CD4-positive, alpha-beta T cell treated with Interleukin-10 for 1 hour (primary cell): ENCODE measurements at regions not wholly inside any gene's neighbourhood (a gene's known extent, or its start where the extent isn't known, plus 50 kb on each side); places are given as distances from the start of the nearest gene placed in this dataset.
"Not testable (repeated sequence)": the region's sequence is repeated elsewhere in the genome, so short reads cannot be mapped to it uniquely, and the experiment has no call there.

Experiments
- DNase-seq: peaks from one replicate; pipeline ENCODE4 v3.0.0-alpha.2; 2020

GRCh38 chr7:54898659-54899340 is 120.0 kb upstream of the EGFR start:
- no peak for DNase-seq

- DNase-seq, result no peak
Observed at GRCh38 chr7:54901840-54902239, 117.0 kb upstream of the EGFR start.

- DNase-seq, result no peak
Observed at GRCh38 chr7:54904130-54904529, 114.7 kb upstream of the EGFR start.

DNA sequence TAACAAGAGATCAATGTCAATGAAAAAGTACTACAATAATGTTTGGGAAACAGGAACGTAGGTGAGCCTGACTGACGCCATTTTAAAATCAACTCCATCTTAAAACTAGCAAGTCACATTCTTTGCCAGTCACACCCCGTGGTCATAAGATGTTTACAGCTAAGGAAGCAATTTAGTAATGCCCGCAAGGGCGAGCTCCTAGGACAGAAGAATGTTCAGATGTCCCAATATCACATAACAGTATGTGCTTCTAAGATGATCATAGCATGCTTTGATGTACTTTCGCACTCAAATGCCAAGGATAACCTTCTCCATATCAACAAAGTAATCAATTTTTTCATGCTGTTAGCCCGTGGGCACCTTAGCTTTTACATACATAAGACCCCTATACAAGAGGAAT is 113.8 kb upstream of the EGFR start:
- no peak for DNase-seq

DNA sequence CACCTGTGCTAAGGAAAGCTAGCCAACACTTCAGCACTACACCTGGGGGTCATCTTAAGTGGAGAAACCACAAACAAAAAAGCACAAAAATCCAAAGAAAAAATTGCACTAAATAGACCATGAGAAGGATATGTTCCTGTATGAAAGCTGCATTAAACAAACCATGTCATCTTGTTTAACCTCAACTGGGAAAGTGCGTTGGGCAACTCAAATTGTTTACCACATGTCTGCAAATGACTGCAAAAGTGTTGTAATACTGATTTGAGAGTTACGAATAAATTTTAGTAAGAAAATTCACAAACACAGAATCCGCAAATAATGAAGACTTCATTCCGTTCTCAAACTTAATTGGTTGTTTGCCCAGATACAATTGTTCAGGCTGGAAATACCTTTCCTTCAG is 111.9 kb upstream of the EGFR start:
- no peak for DNase-seq

GRCh38 chr7:54907981-54908380 is 110.8 kb upstream of the EGFR start:
- no peak for DNase-seq

DNA sequence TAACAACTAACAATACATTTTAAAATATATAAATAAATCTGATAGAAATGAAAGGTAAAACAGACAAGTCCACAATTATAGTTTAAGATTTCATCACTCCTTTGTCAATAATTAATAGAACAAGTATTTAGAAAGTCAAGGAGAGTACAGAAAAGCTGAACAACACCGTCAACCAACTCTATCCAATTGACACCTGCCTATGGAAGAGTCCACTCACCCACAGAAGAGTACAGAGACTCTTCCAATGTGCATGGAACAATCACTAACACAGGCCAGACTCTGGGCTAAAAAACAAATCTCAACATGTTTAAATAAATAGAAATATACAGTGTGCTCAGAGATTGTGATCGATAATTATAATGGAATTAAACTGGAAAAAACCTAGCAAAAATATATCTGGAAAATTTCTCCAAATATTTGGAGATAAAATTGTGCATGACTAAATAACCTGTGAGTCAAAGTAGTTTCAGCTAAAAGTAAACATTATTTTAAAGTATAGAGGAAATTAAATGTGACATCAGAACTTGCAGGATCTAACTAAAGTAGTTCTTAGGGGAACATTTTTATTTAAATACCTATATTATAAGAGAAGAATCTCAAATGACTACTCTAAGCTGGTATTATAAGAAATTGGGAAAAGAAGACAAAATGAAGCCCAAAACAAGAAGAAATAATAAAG is 109.9 kb upstream of the EGFR start:
- no peak for DNase-seq

DNA sequence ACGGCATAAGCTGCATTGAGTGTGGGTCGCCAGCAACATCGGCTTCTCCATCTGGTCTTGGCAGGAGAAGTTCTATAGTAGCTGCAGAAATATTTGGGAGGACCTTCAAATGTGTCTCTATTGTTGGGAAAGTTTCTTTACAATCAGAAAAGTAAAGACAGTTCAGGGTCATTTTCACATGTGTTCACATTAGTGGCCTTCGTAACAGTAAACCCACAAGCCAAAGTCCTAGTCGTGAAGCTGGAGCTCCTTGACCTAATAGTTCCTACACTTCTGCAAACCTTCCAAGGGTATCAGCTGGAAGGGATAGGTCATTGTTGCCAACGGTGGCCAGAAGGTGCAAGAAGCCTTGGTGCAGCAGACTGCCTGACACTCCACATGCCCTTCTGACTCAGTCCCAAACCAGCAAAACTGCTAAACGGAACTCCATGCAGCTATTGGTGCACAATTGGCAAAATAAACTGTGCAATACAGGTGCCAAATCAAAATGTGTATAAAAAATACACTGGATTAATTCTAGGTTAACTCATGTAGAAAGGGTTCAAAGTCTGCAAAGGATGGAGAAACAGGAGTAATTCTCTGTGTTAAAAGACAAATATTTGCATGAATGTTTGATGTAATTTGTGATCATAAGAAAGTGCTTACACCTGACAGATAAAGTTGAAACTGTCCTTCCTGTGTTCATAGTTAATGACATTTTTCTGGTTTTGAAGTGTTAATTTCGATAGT is 102.8 kb upstream of the EGFR start:
- no peak for DNase-seq

DNA sequence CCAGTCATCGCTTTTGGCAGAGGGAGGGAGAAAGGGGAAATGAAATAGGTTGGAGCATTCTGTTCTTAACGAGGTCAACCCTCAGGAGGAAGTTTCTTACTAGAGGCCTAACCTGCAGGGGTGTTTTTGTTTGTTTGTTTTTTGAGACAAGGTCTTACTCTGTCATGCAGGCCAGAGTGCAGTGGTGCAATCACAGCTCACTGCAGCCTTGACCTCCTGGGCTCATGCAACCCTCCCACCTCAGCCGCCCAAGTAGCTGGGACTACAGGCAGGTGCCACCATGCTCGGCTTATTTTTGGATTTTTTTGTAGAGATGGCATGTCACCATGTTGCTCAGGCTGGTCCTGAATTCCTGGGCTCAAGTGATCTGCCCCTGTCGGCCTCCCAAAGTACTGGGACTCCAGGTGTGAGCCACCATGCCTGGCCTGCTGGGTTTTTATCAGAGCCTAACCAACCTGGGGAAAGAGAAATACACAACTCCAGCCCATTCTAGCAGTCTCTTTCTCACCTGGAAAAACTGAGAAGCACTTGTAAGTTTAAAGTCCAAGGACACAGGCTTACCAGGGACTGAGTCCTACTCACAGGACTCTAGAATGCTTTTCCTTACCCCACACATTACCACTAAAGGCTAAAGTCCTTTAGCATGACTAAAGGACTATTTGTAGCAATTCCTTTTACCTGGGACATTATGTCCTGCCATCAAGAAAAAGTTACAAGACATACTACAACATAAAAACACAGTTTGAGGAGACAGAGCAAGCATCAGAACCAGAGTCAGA is 101.0 kb upstream of the EGFR start:
- DNase-seq, result no peak

DNA sequence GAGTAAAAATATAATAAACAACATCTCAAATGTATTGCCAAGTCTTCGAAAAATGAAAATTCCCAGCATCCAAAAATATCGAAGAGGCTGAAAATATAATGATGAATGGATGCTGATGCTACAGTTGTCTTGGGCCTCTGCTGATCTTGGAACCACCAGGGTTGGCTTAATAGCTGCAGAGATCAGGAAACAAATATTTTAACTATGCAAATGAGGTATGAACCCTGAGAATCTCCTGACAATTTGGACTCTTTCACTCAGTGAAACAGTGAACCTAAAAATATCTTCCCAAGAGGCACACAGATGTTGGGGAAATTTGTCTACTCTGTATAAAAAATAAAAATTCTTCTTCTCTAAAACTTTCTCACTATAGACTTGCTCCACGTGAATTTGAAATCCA is 97.7 kb upstream of the EGFR start:
- DNase-seq, result no peak

- DNase-seq, result no peak
Observed at GRCh38 chr7:54931532-54931931, 87.3 kb upstream of the EGFR start.

- DNase-seq, result no peak
Observed at GRCh38 chr7:54932818-54933543, 85.8 kb upstream of the EGFR start.

- no peak for DNase-seq
Observed at GRCh38 chr7:54933643-54934042, 85.2 kb upstream of the EGFR start.

GRCh38 chr7:54940748-54941147 is 78.1 kb upstream of the EGFR start:
- DNase-seq, result no peak

DNA sequence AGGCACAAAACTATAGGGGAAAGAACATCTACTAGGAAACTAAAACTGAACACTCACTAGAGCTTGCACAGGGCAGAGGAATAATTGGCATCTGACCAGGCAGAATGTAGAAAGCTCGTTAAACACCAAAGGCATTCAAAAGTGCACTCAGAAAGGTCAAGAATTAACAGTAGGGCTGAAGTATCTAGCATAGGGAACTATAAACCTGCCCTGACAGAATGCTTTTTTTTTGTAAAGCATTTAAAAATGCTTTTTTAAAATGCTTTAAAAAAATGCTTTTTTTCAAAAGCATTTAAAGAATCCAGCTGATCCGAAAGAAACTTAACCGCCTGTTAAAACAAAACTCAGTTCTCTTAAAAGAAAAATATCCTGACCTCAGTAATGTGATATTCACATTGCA is 74.6 kb upstream of the EGFR start:
- no peak for DNase-seq

DNA sequence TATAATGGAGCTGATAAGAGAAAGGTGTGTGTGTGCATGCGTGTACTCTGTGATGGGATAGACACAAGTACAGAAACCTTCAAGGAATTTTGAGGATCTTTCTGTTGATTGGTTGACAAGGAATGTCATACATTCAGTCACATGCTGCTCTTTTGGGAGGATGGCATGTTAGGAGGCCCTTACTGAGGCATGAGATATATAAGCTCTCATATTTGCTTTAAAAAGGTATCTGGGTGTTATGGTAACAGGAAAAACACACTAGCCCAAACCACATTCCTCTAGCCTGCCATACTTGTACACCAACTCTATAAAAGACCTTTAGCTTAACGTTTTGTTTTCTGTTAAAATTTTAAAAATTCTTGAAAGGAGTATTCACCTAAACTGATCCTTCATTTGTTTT is 72.5 kb upstream of the EGFR start:
- no peak for DNase-seq

DNA sequence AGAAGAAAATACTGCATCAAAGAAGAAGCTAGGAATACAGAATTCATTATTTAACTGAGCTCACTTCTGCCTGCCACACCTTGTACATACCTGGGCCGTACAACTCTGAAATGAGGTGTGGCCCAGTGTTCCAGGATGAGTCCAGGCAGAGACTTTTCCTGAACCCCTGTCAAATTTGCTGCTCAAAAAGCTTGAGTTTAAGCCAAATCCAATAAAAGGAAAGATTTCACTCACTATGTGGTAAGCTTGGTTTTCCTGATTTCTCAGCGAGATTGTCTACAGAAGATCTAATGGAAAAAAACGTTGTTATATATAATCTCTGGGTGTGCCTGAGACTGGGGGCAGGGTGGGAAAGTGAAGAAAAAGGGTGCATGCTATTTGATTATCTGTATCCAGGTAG is 72.1 kb upstream of the EGFR start:
- DNase-seq, result no peak

GRCh38 chr7:54947266-54947665 is 71.6 kb upstream of the EGFR start:
- no peak for DNase-seq

DNA sequence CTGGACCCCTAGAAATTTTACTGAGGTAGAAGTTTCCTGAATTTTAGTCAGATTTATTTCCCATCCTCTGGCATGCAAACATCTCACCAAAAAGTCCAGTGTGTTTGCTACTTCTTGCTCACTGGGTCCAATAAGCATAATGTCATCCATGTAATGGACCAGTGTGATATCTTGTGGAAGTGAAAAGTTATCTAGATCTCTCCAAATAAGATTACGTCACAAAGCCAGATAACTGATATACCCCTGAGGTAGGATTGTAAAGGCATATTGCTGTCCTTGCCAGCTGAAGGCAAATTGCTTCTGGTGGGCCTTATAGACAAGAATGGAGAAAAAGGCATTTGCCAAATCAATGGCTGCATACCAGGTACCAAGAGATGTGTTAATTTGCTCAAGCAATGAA is 69.3 kb upstream of the EGFR start:
- not testable (repeated sequence) for DNase-seq

DNA sequence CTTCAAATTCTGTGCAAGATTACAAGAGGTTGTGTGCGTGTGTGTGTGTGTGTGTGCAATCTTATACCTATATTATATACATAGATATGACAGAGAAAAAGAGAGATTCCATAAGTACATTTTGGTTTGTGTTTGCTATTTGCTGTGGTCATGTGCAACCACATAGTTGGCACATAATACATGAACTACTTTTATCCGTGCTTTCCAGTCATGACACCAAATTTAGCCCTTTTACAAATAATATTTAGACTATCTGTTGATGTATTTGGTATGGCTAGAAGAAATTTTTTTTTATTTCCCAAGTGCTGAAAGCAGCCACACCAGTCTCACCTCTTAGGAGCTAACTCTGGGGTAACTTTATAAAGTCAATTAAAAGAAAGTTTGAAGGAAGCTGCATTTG is 63.5 kb upstream of the EGFR start:
- no peak for DNase-seq

GRCh38 chr7:54955696-54956420 is 63.0 kb upstream of the EGFR start:
- no peak for DNase-seq

DNA sequence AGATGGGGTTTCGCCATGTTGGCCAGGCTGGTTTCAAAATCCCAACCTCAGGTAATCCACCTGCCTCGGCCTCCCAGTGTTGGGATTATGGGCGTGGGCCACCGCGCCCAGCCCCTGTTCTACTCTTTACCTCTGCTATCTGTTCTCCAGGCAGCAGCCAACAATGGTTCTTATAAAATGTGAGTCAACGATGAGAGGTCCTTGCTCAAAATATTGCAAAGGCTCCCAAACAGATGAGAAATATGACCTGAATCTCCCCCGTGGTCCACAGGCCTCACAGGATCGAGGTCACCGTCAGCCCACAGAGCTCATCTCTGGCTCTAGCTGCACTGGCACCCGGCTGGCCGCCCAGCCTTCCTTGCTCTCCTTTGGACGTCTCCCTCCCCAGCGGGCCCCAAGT is 62.0 kb upstream of the EGFR start:
- DNase-seq, result no peak
